Small intestine (tissue), 7 donors: ENCODE measurements at regions not wholly inside any gene's neighbourhood (a gene's known extent, or its start where the extent isn't known, plus 50 kb on each side); places are given as distances from the start of the nearest gene placed in this dataset.

ENCODE experiments used
- DNase-seq, 2 donors: peaks; one replicate each; pipeline versions ENCODE4 v3.0.0 to v3.0.0-alpha.2; 2013
- FAIRE-seq: peaks from 2 replicates; lab custom pipeline; 2012; peaks lifted over from hg19 to GRCh38; lab: Jason Lieb, UNC
- H3K27ac ChIP-seq, 3 donors: one replicate each; pipeline ENCODE4 v1.5.1; 2013; ENCODE audit warnings: low read length in 2 of 3, mild to moderate bottlenecking in 2 of 3, control low read depth in 1 of 3, inconsistent platforms in 1 of 3, low read depth in 1 of 3, moderate library complexity in 1 of 3
- H3K27me3 ChIP-seq, 3 donors: one replicate each; pipeline ENCODE4 v1.6.1; 2013; ENCODE audit warnings: low read length in 3 of 3, inconsistent platforms in 1 of 3; ENCODE audit not compliant: control insufficient read depth in 3 of 3, insufficient read depth in 3 of 3
- H3K36me3 ChIP-seq, 3 donors: one replicate each; pipeline ENCODE4 v1.6.1; 2013; ENCODE audit warnings: low read length in 3 of 3, inconsistent platforms in 1 of 3, low read depth in 1 of 3, mild to moderate bottlenecking in 1 of 3, moderate library complexity in 1 of 3; ENCODE audit not compliant: control insufficient read depth in 3 of 3, insufficient read depth in 2 of 3
- H3K4me1 ChIP-seq, 3 donors: one replicate each; pipeline ENCODE4 v1.6.1; 2013; ENCODE audit warnings: low read length in 2 of 3, inconsistent platforms in 1 of 3, low read depth in 1 of 3, mild to moderate bottlenecking in 1 of 3, moderate library complexity in 1 of 3; ENCODE audit not compliant: control insufficient read depth in 3 of 3, insufficient read depth in 2 of 3
- H3K4me3 ChIP-seq, 3 donors: one replicate each; pipeline ENCODE4 v1.5.1; 2013; ENCODE audit warnings: low read length in 3 of 3, control low read depth in 1 of 3, inconsistent platforms in 1 of 3, low read depth in 1 of 3, mild to moderate bottlenecking in 1 of 3, moderate library complexity in 1 of 3
- H3K9me3 ChIP-seq, 2 donors: one replicate each; pipeline ENCODE4 v1.6.1; 2013; ENCODE audit warnings: low read depth in 1 of 2, low read length in 1 of 2; ENCODE audit not compliant: control insufficient read depth in 2 of 2, insufficient read depth in 1 of 2
- WGBS, 3 donors: extraction: QIAGEN DNeasy Blood & Tissue Kit; methylation state at CpG; one replicate each; pipeline ENCODE4 v1.1.7; 2013; 5-methylcytosine and 5-hydroxymethylcytosine counted together
- donor health status: healthy with polysubstance abuse.
- donor health status: control.
- donor health status: control.
- donor health status: Bipolar disorder and iron deficiency.
- donor health status: healthy.

GRCh38 chr9:7523426-7524043 is 276.0 kb downstream of the DMAC1 start:
- H3K27me3 ChIP-seq, result no peaks in the 10 kb centered on the region
- DNase-seq (no peak), FAIRE-seq (no peak)
- H3K4me1 ChIP-seq, result no peaks in the 10 kb centered on the region
- no peak overlapping the region for H3K27ac ChIP-seq
- H3K9me3 ChIP-seq, result no peaks in the 10 kb centered on the region
- H3K4me3 ChIP-seq, result no peak overlapping the region
- H3K36me3 ChIP-seq, result no peaks in the 10 kb centered on the region
- 81 to 93% (median 82%) methylated on average over 5 of the region's 5 CpGs for WGBS, 3 donors

- Histone ChIP-seq H3K4me3 (no peak overlapping the region), H3K36me3 (no peaks in the 10 kb centered on the region), H3K4me1 (no peaks in the 10 kb centered on the region), H3K9me3 (no peaks in the 10 kb centered on the region), H3K27me3 (no peaks in the 10 kb centered on the region), H3K27ac (no peak overlapping the region)
- WGBS, 3 donors, result 63 to 68% (median 65%) methylated on average over 5 of the region's 5 CpGs
- no peak for DNase-seq
- FAIRE-seq, result no peak
These were observed 279.2 kb downstream of the DMAC1 start for GRCh38 chr9:7520396-7520795.

GRCh38 chr9:7516376-7516775 is 283.2 kb downstream of the DMAC1 start:
- H3K27me3 ChIP-seq, result no peaks in the 10 kb centered on the region
- no peak overlapping the region for H3K4me3 ChIP-seq
- no peaks in the 10 kb centered on the region for H3K9me3 ChIP-seq
- 73 to 87% (median 85%) methylated on average over 2 of the region's 2 CpGs for WGBS, 3 donors
- H3K27ac ChIP-seq, result no peak overlapping the region
- FAIRE-seq (no peak), DNase-seq (no peak)
- no peaks in the 10 kb centered on the region for H3K36me3 ChIP-seq
- no peaks in the 10 kb centered on the region for H3K4me1 ChIP-seq

GRCh38 chr9:7510199-7510598 is 289.4 kb downstream of the DMAC1 start:
- FAIRE-seq (no peak), DNase-seq (no peak)
- Histone ChIP-seq H3K9me3 (no peaks in the 10 kb centered on the region), H3K36me3 (no peaks in the 10 kb centered on the region), H3K4me3 (no peak overlapping the region), H3K27me3 (no peaks in the 10 kb centered on the region), H3K4me1 (no peaks in the 10 kb centered on the region), H3K27ac (no peak overlapping the region)
- WGBS, 3 donors, result 71 to 81% (median 77%) methylated on average over 7 of the region's 7 CpGs

- H3K9me3 ChIP-seq, result no peaks in the 10 kb centered on the region
- H3K4me1 ChIP-seq, result no peaks in the 10 kb centered on the region
- H3K27ac ChIP-seq, result no peak overlapping the region
- 85 to 87% (median 86%) methylated on average over 7 of the region's 7 CpGs for WGBS, 3 donors
- no peak for DNase-seq
- H3K36me3 ChIP-seq, result no peaks in the 10 kb centered on the region
- no peak for FAIRE-seq
- H3K4me3 ChIP-seq, result no peak overlapping the region
- H3K27me3 ChIP-seq, result no peaks in the 10 kb centered on the region
These were observed 289.9 kb downstream of the DMAC1 start for GRCh38 chr9:7509576-7510145.

GRCh38 chr9:7508516-7508915 is 291.1 kb downstream of the DMAC1 start:
- no peak overlapping the region for H3K4me3 ChIP-seq
- FAIRE-seq (no peak), DNase-seq (no peak)
- no peaks in the 10 kb centered on the region for H3K9me3 ChIP-seq
- 60 to 83% (median 78%) methylated on average over 1 of the region's 1 CpG for WGBS, 3 donors
- H3K4me1 ChIP-seq, result no peaks in the 10 kb centered on the region
- H3K36me3 ChIP-seq, result no peaks in the 10 kb centered on the region
- no peak overlapping the region for H3K27ac ChIP-seq
- no peaks in the 10 kb centered on the region for H3K27me3 ChIP-seq

GRCh38 chr9:7507566-7508270 is 291.9 kb downstream of the DMAC1 start:
- FAIRE-seq (no peak), DNase-seq (no peak)
- no peaks in the 10 kb centered on the region for H3K36me3 ChIP-seq
- WGBS, 3 donors, result 81 to 87% (median 81%) methylated on average over 7 of the region's 7 CpGs
- no peaks in the 10 kb centered on the region for H3K27me3 ChIP-seq
- H3K4me1 ChIP-seq, result no peaks in the 10 kb centered on the region
- no peaks in the 10 kb centered on the region for H3K9me3 ChIP-seq
- no peak overlapping the region for H3K4me3 ChIP-seq
- no peak overlapping the region for H3K27ac ChIP-seq

GRCh38 chr9:7507026-7507425 is 292.6 kb downstream of the DMAC1 start:
- Histone ChIP-seq H3K4me3 (no peak overlapping the region), H3K4me1 (no peaks in the 10 kb centered on the region), H3K27ac (no peak overlapping the region), H3K9me3 (no peaks in the 10 kb centered on the region), H3K27me3 (no peaks in the 10 kb centered on the region), H3K36me3 (no peaks in the 10 kb centered on the region)
- FAIRE-seq, result no peak
- DNase-seq, result no peak
- 59 to 86% (median 72%) methylated on average over 2 of the region's 2 CpGs for WGBS, 3 donors
